ENCODE measurements at regions not wholly inside any gene's neighbourhood (a gene's known extent, or its start where the extent isn't known, plus 50 kb on each side); places are given as distances from the start of the nearest gene placed in this dataset.

- TF ChIP-seq CTCF (IDR thresholded peaks at IDR 0.05; ENCODE audit: low read depth, low read length, poor library complexity, severe bottlenecking) (no peak), EZH2phosphoT487 (IDR thresholded peaks at IDR 0.05; ENCODE audit: borderline replicate concordance, low read length) (no peak)
These were observed 1050.7 kb downstream of the TLE4 start for GRCh38 chr9:80622508-80622907.
